Naive thymus-derived CD4-positive, alpha-beta T cell (primary cell): ENCODE measurements at regions not wholly inside any gene's neighbourhood (a gene's known extent, or its start where the extent isn't known, plus 50 kb on each side); places are given as distances from the start of the nearest gene placed in this dataset.

ENCODE experiments used
- ATAC-seq: fragments of 150-1000 bp; cut with Tn5 transposase; 2 replicates; pipeline ENCODE4 v1.10.0; 2021; ENCODE audit warnings: mild to moderate bottlenecking, moderate library complexity
- CTCF ChIA-PET: fragments of 350-600 bp; sonication (Branson Sonifier 250); formaldehyde crosslinking; loops from one replicate; lab custom pipeline; 2021; ENCODE audit warnings: antibody characterized with exemption; lab: Charles Lee
- POLR2A ChIA-PET: fragments of 350-600 bp; sonication (Branson Sonifier 250); formaldehyde crosslinking; loops from one replicate; lab custom pipeline; 2021; ENCODE audit warnings: antibody characterized with exemption, inconsistent platforms; lab: Charles Lee
- DNase-seq, 9 donors: peaks; one replicate each; pipeline versions ENCODE4 v3.0.0 to v3.0.0-alpha.2; 2020 to 2022; ENCODE audit warnings: mixed read lengths in 1 of 9
- H3K27ac ChIP-seq: one replicate; pipeline ENCODE4 v1.7.0; 2013; ENCODE audit warnings: mild to moderate bottlenecking, low read depth, low read length, moderate library complexity
- H3K27me3 ChIP-seq, 2 donors: one replicate each; pipeline ENCODE4 v1.7.0; 2013; ENCODE audit warnings: low read length in 2 of 2, mild to moderate bottlenecking in 2 of 2, moderate library complexity in 2 of 2; ENCODE audit not compliant: control insufficient read depth in 2 of 2, insufficient read depth in 2 of 2
- H3K36me3 ChIP-seq, 3 experiments: 1 replicate in 2 of 3; 2 replicates in 1 of 3; pipeline ENCODE4 v1.7.0; 2013; ENCODE audit warnings: low read length in 3 of 3, mild to moderate bottlenecking in 3 of 3, moderate library complexity in 1 of 3; ENCODE audit not compliant: insufficient read depth in 3 of 3, control insufficient read depth in 2 of 3
- H3K4me1 ChIP-seq, 2 donors: one replicate each; pipeline ENCODE4 v1.7.0; 2013; ENCODE audit warnings: low read length in 2 of 2, mild to moderate bottlenecking in 2 of 2, moderate library complexity in 1 of 2; ENCODE audit not compliant: control insufficient read depth in 2 of 2, insufficient read depth in 2 of 2
- H3K4me3 ChIP-seq: 2 replicates; pipeline ENCODE4 v1.7.0; 2013; ENCODE audit warnings: mild to moderate bottlenecking, low read length
- H3K9me3 ChIP-seq, 3 experiments: 1 replicate in 2 of 3; 2 replicates in 1 of 3; pipeline ENCODE4 v1.7.0; 2013; ENCODE audit warnings: low read length in 3 of 3; ENCODE audit not compliant: control insufficient read depth in 2 of 3
- H3K27ac Mint-ChIP-seq, 9 donors: one replicate each; pipeline ENCODE4 v1.8.0; 2020 to 2022; ENCODE audit warnings: mixed read lengths in 9 of 9, mild to moderate bottlenecking in 8 of 9, moderate library complexity in 5 of 9, inconsistent platforms in 2 of 9
- H3K27me3 Mint-ChIP-seq, 5 donors: one replicate each; pipeline ENCODE4 v1.8.0; 2021 to 2022; ENCODE audit warnings: mixed read lengths in 5 of 5, mild to moderate bottlenecking in 1 of 5
- H3K36me3 Mint-ChIP-seq, 5 donors: one replicate each; pipeline ENCODE4 v1.8.0; 2020 to 2022; ENCODE audit warnings: mixed read lengths in 5 of 5, mild to moderate bottlenecking in 3 of 5, inconsistent platforms in 1 of 5
- H3K4me1 Mint-ChIP-seq, 7 donors: one replicate each; pipeline ENCODE4 v1.8.0; 2020 to 2022; ENCODE audit warnings: mixed read lengths in 7 of 7, mild to moderate bottlenecking in 3 of 7, inconsistent platforms in 1 of 7
- H3K4me3 Mint-ChIP-seq, 10 donors: one replicate each; pipeline ENCODE4 v1.8.0; 2020 to 2022; ENCODE audit warnings: mild to moderate bottlenecking in 10 of 10, mixed read lengths in 10 of 10, moderate library complexity in 6 of 10, inconsistent platforms in 2 of 10
- H3K9me3 Mint-ChIP-seq, 11 donors: one replicate each; pipeline ENCODE4 v1.8.0; 2020 to 2022; ENCODE audit warnings: mixed read lengths in 11 of 11, mild to moderate bottlenecking in 4 of 11, inconsistent platforms in 1 of 11, moderate library complexity in 1 of 11
- intact Hi-C, 2 donors: fragments of 100-400 bp; cut with micrococcal nuclease; formaldehyde crosslinking; loops; one replicate each; pipeline ENCODE4 v1.15.1; 2023

DNA sequence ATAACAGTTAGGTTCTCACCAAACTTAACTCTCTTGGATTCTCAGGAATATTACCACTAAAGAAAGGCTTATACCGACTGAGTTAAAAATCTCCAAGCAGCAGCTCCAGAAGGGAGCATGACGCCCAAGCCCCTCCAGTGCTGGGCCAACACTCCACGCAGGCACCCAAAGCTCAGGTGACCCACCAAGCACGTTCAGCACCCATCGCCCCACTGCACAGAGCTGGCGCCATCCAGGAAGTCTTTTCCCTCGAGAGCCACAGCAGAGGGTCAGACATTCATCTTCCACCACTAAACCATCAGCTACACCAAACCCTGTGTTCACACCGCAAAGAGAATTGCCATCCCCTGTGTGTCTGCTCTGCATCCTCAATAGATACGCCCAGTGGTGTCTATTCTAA, 65.7 kb downstream of the SOX1 start:
- no peak for DNase-seq
- H3K4me1 ChIP-seq = no peaks in the 10 kb centered on the region
- no peak overlapping the region for H3K27ac ChIP-seq
- no peak for ATAC-seq
- no peak overlapping the region for H3K4me3 ChIP-seq
- no peaks in the 10 kb centered on the region for H3K36me3 ChIP-seq
- CTCF ChIA-PET = no interaction called here
- intact Hi-C loops = no loop called here
- H3K4me1 Mint-ChIP-seq = no peaks in the 10 kb centered on the region
- POLR2A ChIA-PET = no interaction called here
- no peaks in the 10 kb centered on the region for H3K27me3 ChIP-seq
- peaks cover 0 to 42% (median 12%) of the 10 kb centered on the region in 5 donors for H3K27me3 Mint-ChIP-seq
- H3K9me3 Mint-ChIP-seq = peaks cover 0 to 7% (median 0%) of the 10 kb centered on the region in 11 donors
- no peaks in the 10 kb centered on the region for H3K36me3 Mint-ChIP-seq
- H3K4me3 Mint-ChIP-seq = no peak overlapping the region
- H3K9me3 ChIP-seq = no peaks in the 10 kb centered on the region
- H3K27ac Mint-ChIP-seq = no peak overlapping the region

DNA sequence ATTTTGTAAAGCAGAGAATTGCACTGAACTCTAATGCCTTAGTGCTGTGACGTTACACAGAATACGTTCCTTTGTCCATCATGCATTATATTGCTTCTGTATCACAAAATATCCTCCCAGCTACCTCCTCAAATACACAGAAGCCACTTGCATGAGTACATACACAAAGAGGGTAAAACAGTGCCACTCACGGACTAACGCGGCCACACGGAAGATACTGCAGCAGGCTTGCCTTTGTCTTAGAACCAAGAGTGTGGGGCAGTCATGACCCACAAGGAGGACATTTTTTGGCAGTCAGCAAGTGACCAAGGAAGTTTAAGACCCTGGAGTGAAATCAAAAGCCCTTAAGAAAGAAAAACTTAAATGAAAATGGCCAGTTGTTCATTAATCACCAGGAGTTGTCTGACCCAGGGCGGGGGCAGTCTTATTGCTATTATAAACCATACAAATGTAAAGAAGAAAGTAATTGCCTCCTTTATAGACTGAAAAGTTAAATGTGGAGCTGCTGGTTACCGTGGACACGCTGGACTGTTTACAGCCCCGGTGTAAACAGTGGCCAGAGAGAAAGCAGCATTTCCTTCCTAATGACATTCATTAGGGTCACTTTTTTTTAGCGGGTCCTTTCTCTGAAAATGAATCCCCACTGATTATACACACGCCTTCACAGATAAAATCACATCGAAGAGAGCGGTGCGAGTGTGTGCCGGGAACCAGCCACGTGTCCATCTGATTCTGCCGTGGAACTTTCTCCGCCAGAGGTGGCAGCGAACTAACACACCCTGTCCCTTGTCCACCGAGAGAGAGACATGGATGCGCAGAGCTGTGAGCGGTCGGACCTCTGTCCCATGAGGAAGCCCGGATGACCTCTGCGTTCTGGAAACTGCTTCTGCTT, 66.8 kb downstream of the SOX1 start:
- H3K9me3 ChIP-seq = no peaks in the 10 kb centered on the region
- no peak overlapping the region for H3K4me3 ChIP-seq
- ATAC-seq = no peak
- no peaks in the 10 kb centered on the region for H3K36me3 Mint-ChIP-seq
- no peak overlapping the region for H3K27ac ChIP-seq
- no peak for DNase-seq
- H3K36me3 ChIP-seq = no peaks in the 10 kb centered on the region
- H3K27me3 Mint-ChIP-seq = peaks cover 0 to 43% (median 10%) of the 10 kb centered on the region in 5 donors
- CTCF ChIA-PET = no interaction called here
- intact Hi-C loops = no loop called here
- no peaks in the 10 kb centered on the region for H3K27me3 ChIP-seq
- POLR2A ChIA-PET = no interaction called here
- H3K9me3 Mint-ChIP-seq = peaks cover 0 to 4% (median 0%) of the 10 kb centered on the region in 11 donors
- no peak overlapping the region for H3K27ac Mint-ChIP-seq
- no peaks in the 10 kb centered on the region for H3K4me1 Mint-ChIP-seq
- H3K4me3 Mint-ChIP-seq = no peak overlapping the region
- no peaks in the 10 kb centered on the region for H3K4me1 ChIP-seq

DNA sequence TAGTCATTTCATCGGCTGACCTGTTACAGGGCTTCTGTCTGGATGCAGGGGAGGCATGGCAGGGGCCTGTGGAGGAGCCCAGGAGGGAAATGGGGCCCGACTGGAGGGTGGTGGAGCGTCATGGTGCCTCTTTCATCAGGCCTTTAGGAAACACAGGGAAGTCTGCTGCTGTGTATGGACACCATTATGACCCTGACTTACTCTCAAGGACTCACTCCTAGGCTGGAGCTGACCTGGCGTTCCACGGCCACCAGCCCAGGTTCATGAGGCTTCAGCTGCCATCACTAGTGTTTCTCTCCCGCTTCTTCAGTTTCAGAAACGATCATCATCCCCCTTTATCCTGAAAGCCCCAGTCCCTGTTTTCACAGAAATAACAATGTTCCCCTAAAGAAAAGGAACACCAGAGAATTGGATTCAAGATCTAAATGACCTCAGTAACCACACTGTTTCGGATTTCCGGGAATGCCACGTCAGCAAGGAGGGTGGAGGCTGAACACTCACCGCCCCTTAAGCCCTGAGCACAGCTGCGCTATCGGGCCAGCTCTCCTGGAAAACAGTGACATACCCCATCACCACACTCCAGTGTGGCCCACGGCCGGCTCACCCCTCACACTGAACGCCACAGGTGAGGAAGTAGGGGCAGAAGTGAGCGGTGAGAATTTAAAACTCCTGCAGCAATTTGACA, 67.6 kb downstream of the SOX1 start:
- DNase-seq (no peak), ATAC-seq (no peak)
- Histone ChIP-seq H3K9me3 (no peaks in the 10 kb centered on the region), H3K27ac (no peak overlapping the region), H3K36me3 (no peaks in the 10 kb centered on the region), H3K4me3 (no peak overlapping the region), H3K27me3 (no peaks in the 10 kb centered on the region), H3K4me1 (no peaks in the 10 kb centered on the region)
- peaks cover 0 to 40% (median 5%) of the 10 kb centered on the region in 5 donors for H3K27me3 Mint-ChIP-seq
- ChIA-PET POLR2A (no interaction called here), CTCF (no interaction called here)
- no peaks in the 10 kb centered on the region for H3K4me1 Mint-ChIP-seq
- H3K4me3 Mint-ChIP-seq = no peak overlapping the region
- H3K27ac Mint-ChIP-seq = no peak overlapping the region
- intact Hi-C loops = no loop called here
- H3K9me3 Mint-ChIP-seq = peaks cover 0 to 3% (median 0%) of the 10 kb centered on the region in 11 donors
- H3K36me3 Mint-ChIP-seq = no peaks in the 10 kb centered on the region

DNA sequence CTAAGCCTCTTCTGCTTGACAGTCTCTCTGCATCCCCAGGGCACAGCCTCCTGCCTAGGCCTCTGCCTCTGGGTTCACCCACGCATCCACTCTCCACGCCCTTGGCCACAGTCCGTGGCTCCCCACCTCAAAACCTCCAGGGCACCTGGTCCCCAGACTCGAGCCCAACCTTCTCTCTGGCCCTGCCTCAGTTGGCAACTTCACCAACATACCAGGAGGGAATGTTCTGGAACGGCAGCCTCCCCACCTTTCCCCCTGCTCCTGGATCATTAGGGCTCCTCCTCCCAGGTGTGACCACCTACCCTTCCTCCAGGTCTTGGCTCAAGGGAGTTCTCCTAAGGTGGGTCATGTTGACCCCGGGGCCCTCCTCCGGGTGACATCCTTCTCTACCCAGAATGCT, 69.1 kb downstream of the SOX1 start:
- ATAC-seq (no peak), DNase-seq (no peak)
- Histone ChIP-seq H3K4me1 (no peaks in the 10 kb centered on the region), H3K27me3 (no peaks in the 10 kb centered on the region), H3K9me3 (no peaks in the 10 kb centered on the region), H3K36me3 (no peaks in the 10 kb centered on the region), H3K27ac (no peak overlapping the region), H3K4me3 (no peak overlapping the region)
- peaks cover 0 to 44% (median 3%) of the 10 kb centered on the region in 5 donors for H3K27me3 Mint-ChIP-seq
- peaks cover 0 to 3% (median 0%) of the 10 kb centered on the region in 11 donors for H3K9me3 Mint-ChIP-seq
- no peaks in the 10 kb centered on the region for H3K36me3 Mint-ChIP-seq
- ChIA-PET POLR2A (no interaction called here), CTCF (no interaction called here)
- no peak overlapping the region for H3K27ac Mint-ChIP-seq
- H3K4me3 Mint-ChIP-seq = no peak overlapping the region
- intact Hi-C loops = no loop called here
- no peaks in the 10 kb centered on the region for H3K4me1 Mint-ChIP-seq

DNA sequence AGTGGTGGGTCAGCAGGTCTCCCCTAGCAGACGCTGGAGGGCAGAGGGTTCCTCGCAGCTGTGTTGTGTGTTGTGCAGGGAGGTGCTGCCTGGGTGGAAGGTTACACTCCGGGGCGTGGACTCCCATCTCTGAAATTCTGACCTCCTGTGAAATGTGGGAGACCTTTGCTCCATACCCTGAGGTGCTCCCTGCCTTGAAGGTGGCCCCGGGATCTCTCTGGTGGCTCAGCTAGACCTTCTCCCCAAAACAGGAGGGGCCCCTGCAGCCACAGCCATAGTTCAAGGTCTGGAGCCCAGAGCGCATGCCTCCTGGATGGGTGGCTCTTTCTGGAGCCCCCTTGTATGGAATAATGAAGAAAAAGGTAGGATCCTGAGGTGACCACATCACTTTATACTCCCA, 70.2 kb downstream of the SOX1 start:
- Mint-ChIP-seq H3K4me1 (no peaks in the 10 kb centered on the region), H3K4me3 (no peak overlapping the region), H3K9me3 (peaks cover 0 to 2% (median 0%) of the 10 kb centered on the region in 11 donors), H3K27ac (no peak overlapping the region), H3K27me3 (peaks cover 0 to 46% (median 6%) of the 10 kb centered on the region in 5 donors), H3K36me3 (no peaks in the 10 kb centered on the region)
- ChIA-PET CTCF (no interaction called here), POLR2A (no interaction called here)
- H3K36me3 ChIP-seq = no peaks in the 10 kb centered on the region
- H3K27me3 ChIP-seq = no peaks in the 10 kb centered on the region
- H3K4me1 ChIP-seq = no peaks in the 10 kb centered on the region
- H3K4me3 ChIP-seq = no peak overlapping the region
- intact Hi-C loops = no loop called here
- H3K27ac ChIP-seq = no peak overlapping the region
- no peaks in the 10 kb centered on the region for H3K9me3 ChIP-seq
- DNase-seq (no peak), ATAC-seq (no peak)

DNA sequence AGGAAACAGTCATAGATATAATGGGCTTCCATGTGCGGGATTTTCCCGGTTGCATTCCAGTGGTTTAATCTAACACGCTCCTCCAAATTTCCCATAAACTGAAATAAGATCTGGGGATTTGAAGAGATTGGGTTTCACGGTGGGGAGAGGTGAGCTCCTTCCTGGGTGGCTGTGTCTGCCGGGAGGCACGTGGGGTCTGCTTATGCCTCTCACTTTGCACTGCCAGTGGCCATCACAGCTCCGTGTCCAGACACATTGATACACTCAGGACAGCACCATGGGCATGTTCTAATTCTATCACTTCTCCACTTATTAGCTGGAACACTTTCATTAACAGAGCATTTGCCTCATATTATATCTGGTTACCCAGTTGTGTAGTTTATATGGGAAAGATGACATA, 73.4 kb downstream of the SOX1 start:
- ATAC-seq (no peak), DNase-seq (no peak)
- Mint-ChIP-seq H3K9me3 (peaks cover 0 to 4% (median 0%) of the 10 kb centered on the region in 11 donors), H3K27me3 (peaks cover 0 to 52% (median 12%) of the 10 kb centered on the region in 5 donors), H3K4me1 (no peaks in the 10 kb centered on the region), H3K36me3 (no peaks in the 10 kb centered on the region), H3K4me3 (no peak overlapping the region), H3K27ac (no peak overlapping the region)
- POLR2A ChIA-PET = no interaction called here
- Histone ChIP-seq H3K27me3 (no peaks in the 10 kb centered on the region), H3K27ac (no peak overlapping the region), H3K9me3 (no peaks in the 10 kb centered on the region), H3K4me1 (no peaks in the 10 kb centered on the region), H3K4me3 (no peak overlapping the region), H3K36me3 (no peaks in the 10 kb centered on the region)
- intact Hi-C loops = no loop called here
- CTCF ChIA-PET = no interaction called here
